CD14-positive monocyte (primary cell): ENCODE measurements at regions not wholly inside any gene's neighbourhood (a gene's known extent, or its start where the extent isn't known, plus 50 kb on each side); places are given as distances from the start of the nearest gene placed in this dataset.
"Not testable (repeated sequence)": the region's sequence is repeated elsewhere in the genome, so short reads cannot be mapped to it uniquely, and the experiment has no call there.

ENCODE experiments used
- DNase-seq, 3 donors: peaks; one replicate each; pipeline ENCODE4 v3.0.0-alpha.2; 2011 to 2022
- H2AFZ ChIP-seq: 2 replicates; pipeline ENCODE4 v1.6.0; 2012; ENCODE audit warnings: mild to moderate bottlenecking, low read depth, low read length, inconsistent platforms; ENCODE audit not compliant: insufficient read depth, poor library complexity, severe bottlenecking
- H3K27ac ChIP-seq, 2 donors: 1 replicate in 1 of 2; 2 replicates in 1 of 2; pipeline ENCODE4 v1.5.1; 2012 to 2013; ENCODE audit warnings: low read length in 2 of 2, control low read depth in 1 of 2, inconsistent platforms in 1 of 2, low read depth in 1 of 2, mild to moderate bottlenecking in 1 of 2
- H3K27me3 ChIP-seq, 2 donors: one replicate each; pipeline versions ENCODE4 v1.6.0 to v1.6.1; 2011 to 2013; ENCODE audit warnings: low read length in 2 of 2; ENCODE audit not compliant: control insufficient read depth in 2 of 2, insufficient read depth in 2 of 2
- H3K36me3 ChIP-seq, 2 donors: replicated peaks in 1 of 2; 1 replicate in 1 of 2; 2 replicates in 1 of 2; pipeline versions ENCODE4 v1.5.1 to v1.6.1; 2012 to 2013; ENCODE audit warnings: low read length in 2 of 2, control low read depth in 1 of 2, inconsistent platforms in 1 of 2, mild to moderate bottlenecking in 1 of 2; ENCODE audit not compliant: insufficient read depth in 2 of 2, control insufficient read depth in 1 of 2
- H3K4me1 ChIP-seq, 2 donors: 1 replicate in 1 of 2; 2 replicates in 1 of 2; pipeline versions ENCODE4 v1.5.1 to v1.6.1; 2012 to 2013; ENCODE audit warnings: low read length in 2 of 2, control low read depth in 1 of 2, inconsistent platforms in 1 of 2, mild to moderate bottlenecking in 1 of 2, moderate library complexity in 1 of 2; ENCODE audit not compliant: insufficient read depth in 2 of 2, control insufficient read depth in 1 of 2
- H3K4me2 ChIP-seq: replicated peaks from 2 replicates; pipeline ENCODE3; 2012; ENCODE audit warnings: low read length, moderate library complexity, mild to moderate bottlenecking; ENCODE audit not compliant: poor library complexity, severe bottlenecking; ENCODE audit errors: extremely low read depth
- H3K4me3 ChIP-seq, 3 experiments: fragments of 200-600 bp in 1 of 3; sonication (generic) in 1 of 3; replicated peaks in 1 of 3; 1 replicate in 2 of 3; 2 replicates in 1 of 3; pipeline ENCODE4 v1.5.1; 2011 to 2013; ENCODE audit warnings: low read length in 3 of 3, mild to moderate bottlenecking in 3 of 3, control low read depth in 2 of 3, low read depth in 2 of 3, inconsistent platforms in 1 of 3, moderate library complexity in 1 of 3
- H3K79me2 ChIP-seq: 2 replicates; pipeline ENCODE4 v1.6.0; 2012; ENCODE audit warnings: mild to moderate bottlenecking, control low read depth, inconsistent platforms, low read length, moderate library complexity; ENCODE audit not compliant: insufficient read depth
- H3K9ac ChIP-seq: 2 replicates; pipeline ENCODE4 v1.6.0; 2017; ENCODE audit warnings: low read length, mild to moderate bottlenecking; ENCODE audit not compliant: insufficient read depth, poor library complexity, severe bottlenecking
- H3K9me3 ChIP-seq, 2 donors: replicated peaks in 1 of 2; 1 replicate in 1 of 2; 2 replicates in 1 of 2; pipeline versions ENCODE4 v1.5.1 to v1.6.1; 2012 to 2013; ENCODE audit warnings: low read length in 2 of 2, control low read depth in 1 of 2; ENCODE audit not compliant: control insufficient read depth in 1 of 2, insufficient read depth in 1 of 2
- H4K20me1 ChIP-seq: 2 replicates; pipeline ENCODE4 v1.6.0; 2012; ENCODE audit warnings: mild to moderate bottlenecking, low read length, control low read depth, moderate library complexity; ENCODE audit not compliant: insufficient read depth
- H3K27ac Mint-ChIP-seq, 7 donors: one replicate each; pipeline ENCODE4 v1.8.0; 2020; ENCODE audit warnings: mild to moderate bottlenecking in 7 of 7, mixed read lengths in 7 of 7, moderate library complexity in 6 of 7, inconsistent platforms in 2 of 7
- H3K27me3 Mint-ChIP-seq, 3 donors: one replicate each; pipeline ENCODE4 v1.8.0; 2021 to 2022; ENCODE audit warnings: low read depth in 3 of 3, mild to moderate bottlenecking in 3 of 3, mixed read lengths in 3 of 3, moderate library complexity in 3 of 3, inconsistent platforms in 1 of 3
- H3K36me3 Mint-ChIP-seq, 2 donors: one replicate each; pipeline ENCODE4 v1.8.0; 2020; ENCODE audit warnings: mixed read lengths in 2 of 2, inconsistent platforms in 1 of 2, mild to moderate bottlenecking in 1 of 2
- H3K4me1 Mint-ChIP-seq: one replicate; pipeline ENCODE4 v1.8.0; 2020; ENCODE audit warnings: mild to moderate bottlenecking, mixed read lengths
- H3K4me3 Mint-ChIP-seq, 2 donors: one replicate each; pipeline ENCODE4 v1.8.0; 2020; ENCODE audit warnings: mild to moderate bottlenecking in 2 of 2, mixed read lengths in 2 of 2, moderate library complexity in 1 of 2
- H3K9me3 Mint-ChIP-seq, 7 donors: one replicate each; pipeline ENCODE4 v1.8.0; 2020 to 2022; ENCODE audit warnings: mixed read lengths in 7 of 7, mild to moderate bottlenecking in 6 of 7, moderate library complexity in 6 of 7, inconsistent platforms in 2 of 7
- WGBS: methylation state at CpG from one replicate; pipeline ENCODE4 v1.1.5; 2013; ENCODE audit warnings: missing lambda C conversion rate; ENCODE audit not compliant: insufficient coverage; 5-methylcytosine and 5-hydroxymethylcytosine counted together
- intact Hi-C, 2 donors: fragments of 100-400 bp; cut with micrococcal nuclease; formaldehyde crosslinking; loops; one replicate each; pipeline versions ENCODE4 v1.15.0 to v1.15.1; 2023
- TF ChIP-seq, protein P1 (sequence below): fragments of 200-600 bp; IDR thresholded peaks from one replicate; pipeline ENCODE4 v1.8.0; 2022; ENCODE audit warnings: antibody characterized with exemption, mild to moderate bottlenecking

DNA sequence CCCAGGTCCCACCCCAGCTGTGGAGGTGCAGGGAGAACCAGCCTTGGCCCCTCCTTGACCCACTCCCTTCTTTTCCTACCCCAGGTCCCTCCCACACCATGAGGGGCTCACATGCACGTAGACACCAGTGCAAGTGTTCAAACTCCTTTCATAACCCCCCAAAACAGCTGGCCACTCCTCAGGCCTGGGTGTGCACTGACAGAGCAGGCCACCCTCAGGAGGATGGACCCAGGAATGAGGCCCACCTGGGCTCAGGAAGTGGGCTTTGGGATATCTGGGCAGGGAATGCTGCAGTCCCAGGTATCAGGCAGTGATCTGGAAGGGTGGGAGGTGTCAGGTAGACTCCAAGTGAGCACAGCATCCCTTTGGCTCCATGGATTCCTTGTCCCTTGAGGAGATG is 723.8 kb downstream of the MATN1 start:
- Mint-ChIP-seq H3K9me3 (peaks cover 0 to 15% (median 8%) of the 10 kb centered on the region in 7 donors), H3K27me3 (peaks cover 0 to 9% (median 2%) of the 10 kb centered on the region in 3 donors), H3K4me1 (no peaks in the 10 kb centered on the region), H3K36me3 (no peaks in the 10 kb centered on the region), H3K27ac (no peak overlapping the region), H3K4me3 (no peak overlapping the region)
- intact Hi-C loops = no loop called here
- H3K27me3 ChIP-seq = no peaks in the 10 kb centered on the region
- DNase-seq = no peak
- H3K36me3 ChIP-seq = no peaks in the 10 kb centered on the region
- H4K20me1 ChIP-seq = no peaks in the 10 kb centered on the region
- H3K27ac ChIP-seq = no peak overlapping the region
- H3K4me3 ChIP-seq = no peak overlapping the region
- no peaks in the 10 kb centered on the region for H3K4me1 ChIP-seq
- H3K79me2 ChIP-seq = no peaks in the 10 kb centered on the region
- no peak overlapping the region for H3K9ac ChIP-seq
- no peak overlapping the region for H2AFZ ChIP-seq
- H3K4me2 ChIP-seq = no peak overlapping the region
- 80% methylated on average over 1 of the region's 1 CpG for WGBS
- peaks cover 3 to 5% of the 10 kb centered on the region in 2 donors for H3K9me3 ChIP-seq
- TF ChIP-seq, protein P1, sequence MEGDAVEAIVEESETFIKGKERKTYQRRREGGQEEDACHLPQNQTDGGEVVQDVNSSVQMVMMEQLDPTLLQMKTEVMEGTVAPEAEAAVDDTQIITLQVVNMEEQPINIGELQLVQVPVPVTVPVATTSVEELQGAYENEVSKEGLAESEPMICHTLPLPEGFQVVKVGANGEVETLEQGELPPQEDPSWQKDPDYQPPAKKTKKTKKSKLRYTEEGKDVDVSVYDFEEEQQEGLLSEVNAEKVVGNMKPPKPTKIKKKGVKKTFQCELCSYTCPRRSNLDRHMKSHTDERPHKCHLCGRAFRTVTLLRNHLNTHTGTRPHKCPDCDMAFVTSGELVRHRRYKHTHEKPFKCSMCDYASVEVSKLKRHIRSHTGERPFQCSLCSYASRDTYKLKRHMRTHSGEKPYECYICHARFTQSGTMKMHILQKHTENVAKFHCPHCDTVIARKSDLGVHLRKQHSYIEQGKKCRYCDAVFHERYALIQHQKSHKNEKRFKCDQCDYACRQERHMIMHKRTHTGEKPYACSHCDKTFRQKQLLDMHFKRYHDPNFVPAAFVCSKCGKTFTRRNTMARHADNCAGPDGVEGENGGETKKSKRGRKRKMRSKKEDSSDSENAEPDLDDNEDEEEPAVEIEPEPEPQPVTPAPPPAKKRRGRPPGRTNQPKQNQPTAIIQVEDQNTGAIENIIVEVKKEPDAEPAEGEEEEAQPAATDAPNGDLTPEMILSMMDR = no peak

DNA sequence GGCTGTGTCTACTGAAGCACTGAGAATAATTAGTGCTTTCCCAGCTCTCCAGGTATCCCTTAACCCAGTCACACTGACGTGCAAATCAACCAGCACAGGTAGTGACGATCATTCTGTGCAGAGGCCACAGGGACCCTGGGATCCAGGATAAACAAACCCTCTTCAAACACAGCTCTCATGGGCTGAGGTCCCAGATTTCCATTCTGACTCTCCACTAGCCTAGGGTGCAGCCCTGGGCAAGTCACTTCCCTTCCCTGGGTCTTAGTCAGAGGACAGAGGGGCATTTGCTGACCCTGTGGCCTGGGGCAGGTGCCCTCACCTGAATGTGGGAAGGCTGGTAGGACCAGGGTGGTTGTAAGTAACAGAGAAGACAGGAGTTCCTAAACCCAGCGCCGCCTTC is 724.7 kb downstream of the MATN1 start:
- 100% methylated on average over 2 of the region's 4 CpGs for WGBS
- Mint-ChIP-seq H3K36me3 (no peaks in the 10 kb centered on the region), H3K4me3 (no peak overlapping the region), H3K27me3 (peaks cover 0 to 5% (median 2%) of the 10 kb centered on the region in 3 donors), H3K9me3 (peaks cover 5 to 22% (median 8%) of the 10 kb centered on the region in 7 donors), H3K27ac (no peak overlapping the region), H3K4me1 (no peaks in the 10 kb centered on the region)
- no peak overlapping the region for H3K4me3 ChIP-seq
- no peak overlapping the region for H2AFZ ChIP-seq
- intact Hi-C loops = no loop called here
- DNase-seq = no peak
- H3K4me1 ChIP-seq = no peaks in the 10 kb centered on the region
- H4K20me1 ChIP-seq = no peaks in the 10 kb centered on the region
- no peak overlapping the region for H3K4me2 ChIP-seq
- H3K9ac ChIP-seq = no peak overlapping the region
- no peaks in the 10 kb centered on the region for H3K36me3 ChIP-seq
- H3K27me3 ChIP-seq = no peaks in the 10 kb centered on the region
- TF ChIP-seq, protein P1 = no peak
- H3K9me3 ChIP-seq = peaks cover 4 to 5% of the 10 kb centered on the region in 2 donors
- H3K79me2 ChIP-seq = no peaks in the 10 kb centered on the region
- H3K27ac ChIP-seq = no peak overlapping the region

DNA sequence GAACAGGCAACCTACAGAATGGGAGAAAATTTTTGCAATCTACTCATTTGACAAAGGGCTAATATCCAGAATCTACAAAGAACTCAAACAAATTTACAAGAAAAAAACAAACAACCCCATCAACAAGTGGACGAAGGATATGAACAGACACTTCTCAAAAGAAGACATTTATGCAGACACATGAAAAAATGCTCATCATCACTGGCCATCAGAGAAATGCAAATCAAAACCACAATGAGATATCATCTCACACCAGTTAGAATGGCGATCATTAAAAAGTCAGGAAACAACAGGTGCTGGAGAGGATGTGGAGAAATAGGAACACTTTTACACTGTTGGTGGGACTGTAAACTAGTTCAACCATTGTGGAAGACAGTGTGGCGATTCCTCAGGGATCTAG is 725.6 kb downstream of the MATN1 start:
- H3K4me2 ChIP-seq, H3K27me3 ChIP-seq, H3K79me2 ChIP-seq, H3K4me3 Mint-ChIP-seq, intact Hi-C loops, DNase-seq, H3K36me3 Mint-ChIP-seq, H3K27me3 Mint-ChIP-seq, H3K27ac ChIP-seq, H4K20me1 ChIP-seq, H3K4me1 Mint-ChIP-seq, H3K27ac Mint-ChIP-seq, H3K4me3 ChIP-seq, H3K36me3 ChIP-seq, H3K9ac ChIP-seq, H3K4me1 ChIP-seq, H2AFZ ChIP-seq: not testable (repeated sequence)
- H3K9me3 Mint-ChIP-seq = peaks cover 9 to 29% (median 13%) of the 10 kb centered on the region in 7 donors
- peaks cover 7 to 11% of the 10 kb centered on the region in 2 donors for H3K9me3 ChIP-seq
- no CpG with 5 or more reads among the region's 3 CpGs for WGBS
